ENCODE measurements at regions not wholly inside any gene's neighbourhood (a gene's known extent, or its start where the extent isn't known, plus 50 kb on each side); places are given as distances from the start of the nearest gene placed in this dataset.

DNA sequence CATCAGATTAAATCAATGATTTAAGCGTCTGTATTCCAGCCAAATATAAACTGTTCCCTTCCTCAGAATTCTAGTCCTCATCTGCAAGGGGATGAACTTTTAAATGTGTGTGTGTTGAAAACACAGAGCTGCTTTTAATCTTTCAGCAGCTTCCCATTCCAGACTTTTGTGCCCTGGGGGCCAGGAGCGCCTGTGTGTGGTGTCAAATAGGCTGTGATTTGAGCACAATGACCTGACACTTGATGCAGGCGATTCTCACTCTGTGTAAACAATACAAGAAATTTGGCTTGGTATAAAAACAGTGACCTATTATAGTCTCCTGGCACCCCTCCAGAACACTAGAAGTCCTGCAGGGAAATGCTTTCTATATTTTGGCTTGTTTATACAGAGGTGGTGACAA is 274.6 kb upstream of the ROPN1 start:
- TF ChIP-seq, protein P1, sequence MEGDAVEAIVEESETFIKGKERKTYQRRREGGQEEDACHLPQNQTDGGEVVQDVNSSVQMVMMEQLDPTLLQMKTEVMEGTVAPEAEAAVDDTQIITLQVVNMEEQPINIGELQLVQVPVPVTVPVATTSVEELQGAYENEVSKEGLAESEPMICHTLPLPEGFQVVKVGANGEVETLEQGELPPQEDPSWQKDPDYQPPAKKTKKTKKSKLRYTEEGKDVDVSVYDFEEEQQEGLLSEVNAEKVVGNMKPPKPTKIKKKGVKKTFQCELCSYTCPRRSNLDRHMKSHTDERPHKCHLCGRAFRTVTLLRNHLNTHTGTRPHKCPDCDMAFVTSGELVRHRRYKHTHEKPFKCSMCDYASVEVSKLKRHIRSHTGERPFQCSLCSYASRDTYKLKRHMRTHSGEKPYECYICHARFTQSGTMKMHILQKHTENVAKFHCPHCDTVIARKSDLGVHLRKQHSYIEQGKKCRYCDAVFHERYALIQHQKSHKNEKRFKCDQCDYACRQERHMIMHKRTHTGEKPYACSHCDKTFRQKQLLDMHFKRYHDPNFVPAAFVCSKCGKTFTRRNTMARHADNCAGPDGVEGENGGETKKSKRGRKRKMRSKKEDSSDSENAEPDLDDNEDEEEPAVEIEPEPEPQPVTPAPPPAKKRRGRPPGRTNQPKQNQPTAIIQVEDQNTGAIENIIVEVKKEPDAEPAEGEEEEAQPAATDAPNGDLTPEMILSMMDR (IDR thresholded peaks at IDR 0.05; ENCODE audit: insufficient read depth, low read length, poor library complexity, severe bottlenecking): no peak
- TF ChIP-seq EZH2phosphoT487 (conservative IDR thresholded peaks at IDR 0.05; ENCODE audit: low read length): no peak

Measured in SU-DHL-6 (cell line).